ENCODE measurements at regions not wholly inside any gene's neighbourhood (a gene's known extent, or its start where the extent isn't known, plus 50 kb on each side); places are given as distances from the start of the nearest gene placed in this dataset.

GRCh38 chr6:22666021-22666420 lies 96.7 kb downstream of the HDGFL1 start:
- DNase-seq (ENCODE audit: low read depth, low spot score): no peak
- in situ Hi-C loops (cut with HindIII; ENCODE audit: low pct_unique_long_range_greater_than_20kb, low sequenced_read_pairs): no loop called here

DNA sequence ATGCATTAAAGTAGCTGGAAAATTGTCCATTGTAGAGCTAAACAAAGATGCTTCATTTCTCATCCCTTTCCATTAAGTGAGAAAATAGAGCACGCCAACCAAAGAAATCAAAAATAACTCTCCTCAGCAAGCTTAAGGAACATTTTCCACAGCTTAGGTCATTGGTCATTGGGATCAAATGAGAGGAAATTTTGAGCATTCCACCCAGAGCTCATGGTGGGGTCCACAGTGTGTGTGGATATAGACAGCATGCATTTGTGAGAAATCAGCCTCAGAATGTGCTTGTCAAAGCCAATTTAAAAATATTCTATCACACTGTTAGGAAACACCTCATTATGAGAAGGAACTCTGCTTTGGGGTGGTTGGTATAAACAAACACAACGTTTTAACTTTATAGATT lies 97.2 kb downstream of the HDGFL1 start:
- DNase-seq (ENCODE audit: low read depth, low spot score): no peak
- in situ Hi-C loops (cut with HindIII; ENCODE audit: low pct_unique_long_range_greater_than_20kb, low sequenced_read_pairs): no loop called here

GRCh38 chr6:22667855-22668254 lies 98.5 kb downstream of the HDGFL1 start:
- no peak for DNase-seq (ENCODE audit: low read depth, low spot score)
- in situ Hi-C loops (cut with HindIII; ENCODE audit: low pct_unique_long_range_greater_than_20kb, low sequenced_read_pairs): no loop called here

DNA sequence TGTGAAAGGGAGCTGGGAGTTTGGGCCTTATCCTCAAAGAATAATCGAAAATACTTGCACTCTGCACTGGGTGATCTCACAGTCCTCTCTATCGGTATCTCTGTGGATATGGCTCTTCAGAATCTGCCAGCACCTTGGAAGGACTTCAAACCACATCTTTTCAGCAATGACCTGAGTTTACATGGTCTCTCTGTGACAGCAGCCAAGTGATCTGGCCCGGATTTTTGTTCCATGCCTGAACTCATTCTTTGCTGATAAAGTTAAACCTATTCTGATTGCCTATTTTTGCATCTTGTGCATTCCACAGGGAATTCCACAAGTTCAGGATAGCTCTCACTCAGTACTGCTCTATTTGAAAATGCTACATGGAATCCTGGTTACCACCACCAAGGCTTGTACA lies 98.9 kb downstream of the HDGFL1 start:
- in situ Hi-C loops (cut with HindIII; ENCODE audit: low pct_unique_long_range_greater_than_20kb, low sequenced_read_pairs): no loop called here
- no peak for DNase-seq (ENCODE audit: low read depth, low spot score)

- DNase-seq (ENCODE audit: low read depth, low spot score): no peak
- in situ Hi-C loops (cut with HindIII; ENCODE audit: low pct_unique_long_range_greater_than_20kb, low sequenced_read_pairs): no loop called here
Measured at GRCh38 chr6:22668717-22669116, 99.4 kb downstream of the HDGFL1 start.

- in situ Hi-C loops (cut with HindIII; ENCODE audit: low pct_unique_long_range_greater_than_20kb, low sequenced_read_pairs): no loop called here
Measured at GRCh38 chr6:22670605-22671004, 101.2 kb downstream of the HDGFL1 start.

GRCh38 chr6:22673474-22673873 lies 104.1 kb downstream of the HDGFL1 start:
- in situ Hi-C loops (cut with HindIII; ENCODE audit: low pct_unique_long_range_greater_than_20kb, low sequenced_read_pairs): no loop called here
- no peak for DNase-seq (ENCODE audit: low read depth, low spot score)

More at GRCh38 chr6:22670605-22671004, 101.2 kb downstream of the HDGFL1 start:
- no peak for DNase-seq (ENCODE audit: low read depth, low spot score)

DNA sequence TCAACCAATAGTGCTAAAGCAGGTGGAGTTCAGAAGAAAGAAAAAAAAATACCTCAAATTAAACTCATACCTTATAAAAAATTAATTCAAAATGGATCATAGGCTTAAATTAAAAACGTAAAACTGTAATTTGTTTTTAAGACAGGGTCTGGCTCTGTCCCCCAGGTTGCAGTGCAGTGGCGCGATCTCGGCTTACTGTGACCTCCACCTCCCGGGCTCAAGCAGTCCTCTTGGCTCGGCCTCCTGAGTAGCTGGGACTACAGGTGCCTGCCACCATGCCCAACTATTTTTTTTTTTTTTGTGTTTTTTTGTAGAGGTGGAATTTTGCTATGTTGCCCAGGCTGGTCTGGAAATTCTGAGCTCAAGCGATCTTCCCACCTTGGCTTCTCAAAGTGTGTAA lies 111.6 kb downstream of the HDGFL1 start:
- DNase-seq (ENCODE audit: low read depth, low spot score): no peak
- in situ Hi-C loops (cut with HindIII; ENCODE audit: low pct_unique_long_range_greater_than_20kb, low sequenced_read_pairs): no loop called here

DNA sequence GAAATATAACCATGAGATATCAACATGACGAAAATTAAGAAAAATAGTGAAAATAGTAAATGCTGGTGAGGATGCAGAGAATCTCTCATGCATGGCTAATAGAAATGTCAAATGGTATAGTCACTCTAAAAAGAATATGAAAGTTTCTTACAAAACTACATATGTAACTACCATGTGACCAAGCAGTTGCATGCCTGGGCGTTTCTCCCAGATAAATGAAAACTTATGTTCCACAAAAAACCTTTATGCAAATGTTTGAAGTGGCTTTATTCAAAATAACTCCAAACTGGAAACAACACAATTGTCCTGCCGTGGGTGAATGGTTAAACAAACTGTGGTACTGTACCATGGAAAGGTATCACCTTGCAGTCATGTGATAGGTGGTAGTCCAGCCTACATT lies 112.4 kb downstream of the HDGFL1 start:
- no peak for DNase-seq (ENCODE audit: low read depth, low spot score)
- in situ Hi-C loops (cut with HindIII; ENCODE audit: low pct_unique_long_range_greater_than_20kb, low sequenced_read_pairs): no loop called here

GRCh38 chr6:22682979-22683378 lies 113.6 kb downstream of the HDGFL1 start:
- in situ Hi-C loops (cut with HindIII; ENCODE audit: low pct_unique_long_range_greater_than_20kb, low sequenced_read_pairs): no loop called here
- DNase-seq (ENCODE audit: low read depth, low spot score): no peak

DNA sequence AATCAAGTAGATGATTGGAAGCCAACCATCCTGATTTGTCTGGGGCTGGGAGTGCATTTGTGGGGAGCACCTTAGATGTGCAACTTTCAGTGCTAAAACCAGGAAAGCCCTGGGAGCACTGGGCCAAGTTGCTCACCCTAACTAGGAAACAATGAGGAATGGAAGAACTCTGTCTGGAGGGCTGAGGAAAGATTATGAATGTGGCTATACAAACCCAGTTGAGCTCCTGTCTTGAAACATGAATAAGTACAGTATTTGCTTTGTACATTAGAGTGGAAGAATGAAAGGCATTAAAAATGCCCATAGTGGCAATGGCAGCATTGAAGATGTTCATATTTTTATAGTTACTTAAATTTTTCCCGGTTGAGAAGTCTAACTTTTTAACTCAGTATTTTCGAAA lies 121.1 kb downstream of the HDGFL1 start:
- in situ Hi-C loops (cut with HindIII; ENCODE audit: low pct_unique_long_range_greater_than_20kb, low sequenced_read_pairs): no loop called here

DNA sequence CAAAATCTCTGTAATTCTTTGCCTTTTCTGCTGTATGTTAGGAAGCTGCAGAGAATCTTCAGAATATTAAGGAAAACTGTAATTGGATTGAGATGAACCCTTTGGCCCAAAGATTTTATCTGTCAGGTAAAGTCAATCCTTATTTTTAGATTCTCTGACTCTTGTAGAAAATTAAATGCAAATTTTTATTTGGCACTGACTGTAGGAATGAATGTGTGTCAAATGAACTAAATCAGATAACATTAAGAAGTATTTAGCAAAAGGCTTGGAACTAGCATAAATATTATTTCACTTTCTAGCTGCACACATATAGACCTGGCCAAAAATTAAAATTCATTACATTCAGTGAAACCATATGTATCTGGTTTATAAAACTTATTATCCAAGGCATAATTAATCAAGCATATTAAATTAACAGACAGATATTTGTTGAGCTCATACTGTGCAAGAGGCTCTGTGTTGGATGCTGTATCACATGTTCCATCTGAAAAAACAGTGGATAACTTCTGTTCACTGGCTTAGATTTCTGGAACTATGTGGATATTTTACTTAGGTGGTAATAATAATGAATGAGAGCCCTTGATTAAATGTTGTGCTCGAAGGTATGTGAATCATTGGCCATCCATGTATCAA lies 124.8 kb downstream of the HDGFL1 start:
- in situ Hi-C loops (cut with HindIII; ENCODE audit: low pct_unique_long_range_greater_than_20kb, low sequenced_read_pairs): no loop called here
- no peak for DNase-seq (ENCODE audit: low read depth, low spot score)

More for the DNA sequence above, 121.1 kb downstream of the HDGFL1 start:
- peak; percentile 80 for DNase-seq (ENCODE audit: low read depth, low spot score)

- no peak for DNase-seq (ENCODE audit: low read depth, low spot score)
- in situ Hi-C loops (cut with HindIII; ENCODE audit: low pct_unique_long_range_greater_than_20kb, low sequenced_read_pairs): loop anchor here (5.0 kb wide), 1 partner anchor 39 kb away; no protein-coding TSS in a partner anchor
Measured at GRCh38 chr6:22696481-22696880, 127.1 kb downstream of the HDGFL1 start.

DNA sequence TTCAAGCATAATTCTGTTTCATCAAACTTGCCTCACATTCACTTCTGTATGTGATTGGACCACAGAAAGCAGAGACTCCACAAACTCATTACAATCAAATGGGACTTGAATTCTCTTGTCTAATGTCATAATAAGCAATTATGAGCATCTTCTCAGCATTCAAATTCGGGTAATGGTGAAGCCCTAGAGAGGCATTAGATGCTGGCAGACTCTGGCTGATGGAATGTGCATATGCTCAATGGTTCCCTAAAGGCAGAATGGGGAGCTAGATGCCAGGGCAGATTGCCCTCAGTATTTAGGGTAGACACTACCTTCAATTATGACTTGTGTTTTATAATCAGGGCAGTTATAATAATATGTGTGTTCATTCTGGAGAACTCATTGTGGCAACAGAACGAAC lies 127.9 kb downstream of the HDGFL1 start:
- no peak for DNase-seq (ENCODE audit: low read depth, low spot score)
- in situ Hi-C loops (cut with HindIII; ENCODE audit: low pct_unique_long_range_greater_than_20kb, low sequenced_read_pairs): loop anchor here (5.0 kb wide), 1 partner anchor 40 kb away; no protein-coding TSS in a partner anchor

GRCh38 chr6:22699151-22699550 lies 129.8 kb downstream of the HDGFL1 start:
- in situ Hi-C loops (cut with HindIII; ENCODE audit: low pct_unique_long_range_greater_than_20kb, low sequenced_read_pairs): loop anchor here (5.0 kb wide), 1 partner anchor 42 kb away; no protein-coding TSS in a partner anchor
- no peak for DNase-seq (ENCODE audit: low read depth, low spot score)

- in situ Hi-C loops (cut with HindIII; ENCODE audit: low pct_unique_long_range_greater_than_20kb, low sequenced_read_pairs): no loop called here
Measured at GRCh38 chr6:22706651-22707050, 137.3 kb downstream of the HDGFL1 start.

DNA sequence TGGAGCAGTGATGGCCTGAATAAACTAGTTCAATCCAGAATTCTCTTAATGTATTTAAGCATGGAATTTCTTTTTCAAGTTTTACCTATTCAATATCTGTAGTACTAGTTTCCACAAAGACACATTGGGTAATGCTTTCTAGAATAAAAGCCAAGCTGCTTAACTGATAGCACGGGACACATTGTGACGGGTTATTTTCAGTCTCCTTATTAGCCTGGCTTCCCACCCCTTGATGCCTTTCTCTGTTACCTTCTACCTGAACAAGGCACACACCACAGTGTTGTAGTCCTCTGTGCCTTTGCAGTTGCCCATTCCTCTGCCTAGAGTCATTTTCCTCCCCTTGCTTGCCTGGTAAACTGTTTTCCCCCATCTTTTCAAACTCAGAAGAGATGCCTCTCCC lies 139.1 kb downstream of the HDGFL1 start:
- in situ Hi-C loops (cut with HindIII; ENCODE audit: low pct_unique_long_range_greater_than_20kb, low sequenced_read_pairs): no loop called here

More at GRCh38 chr6:22706651-22707050, 137.3 kb downstream of the HDGFL1 start:
- no peak for DNase-seq (ENCODE audit: low read depth, low spot score)

DNA sequence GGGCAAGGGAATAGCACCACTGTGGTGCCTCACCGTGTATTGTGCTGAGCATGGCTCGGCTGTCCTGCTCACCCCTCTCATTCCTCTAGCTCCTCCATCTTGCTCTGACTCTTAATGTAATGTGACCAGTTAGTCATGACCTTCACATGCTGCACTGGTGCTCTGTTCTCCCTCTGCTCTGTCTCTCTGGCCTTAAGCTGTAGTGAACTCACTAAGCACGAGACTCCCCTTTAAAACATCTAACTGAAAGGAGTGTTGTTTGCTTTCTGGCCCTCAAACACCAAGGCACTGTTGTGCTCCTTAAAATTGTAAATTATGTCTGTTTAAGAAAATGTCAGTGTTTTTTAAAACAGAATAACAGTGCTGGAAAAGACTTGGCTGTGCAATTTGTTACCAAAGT lies 140.4 kb downstream of the HDGFL1 start:
- in situ Hi-C loops (cut with HindIII; ENCODE audit: low pct_unique_long_range_greater_than_20kb, low sequenced_read_pairs): no loop called here
- DNase-seq (ENCODE audit: low read depth, low spot score): peak; percentile 100

More for the DNA sequence above, 139.1 kb downstream of the HDGFL1 start:
- DNase-seq (ENCODE audit: low read depth, low spot score): no peak

DNA sequence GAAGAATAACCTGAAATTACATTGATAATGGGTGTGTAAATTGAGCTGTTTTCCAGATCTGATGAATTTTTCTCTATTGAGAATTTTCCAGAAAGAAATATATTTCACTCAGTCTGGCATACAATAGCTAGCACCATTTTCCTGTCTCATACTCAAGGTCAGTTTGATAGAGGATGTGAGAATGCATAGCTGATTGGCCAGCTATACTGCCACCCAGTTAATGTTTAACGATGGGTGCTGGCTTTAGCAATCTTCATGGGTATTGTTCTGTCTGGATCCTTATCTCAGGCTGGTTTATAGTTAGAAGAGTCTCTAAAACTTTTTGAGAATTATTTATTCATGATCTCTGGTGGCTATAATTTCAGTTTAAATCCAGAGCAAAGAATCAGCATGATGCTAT lies 147.4 kb downstream of the HDGFL1 start:
- in situ Hi-C loops (cut with HindIII; ENCODE audit: low pct_unique_long_range_greater_than_20kb, low sequenced_read_pairs): no loop called here
- DNase-seq (ENCODE audit: low read depth, low spot score): no peak

- in situ Hi-C loops (cut with HindIII; ENCODE audit: low pct_unique_long_range_greater_than_20kb, low sequenced_read_pairs): no loop called here
Measured at GRCh38 chr6:22717915-22718314, 148.5 kb downstream of the HDGFL1 start.

More at GRCh38 chr6:22717915-22718314, 148.5 kb downstream of the HDGFL1 start:
- DNase-seq (ENCODE audit: low read depth, low spot score): peak; percentile 58

Measured in SK-MEL-5 (cell line).